GM12872 (cell line): ENCODE measurements at regions not wholly inside any gene's neighbourhood (a gene's known extent, or its start where the extent isn't known, plus 50 kb on each side); places are given as distances from the start of the nearest gene placed in this dataset.

Experiments
- TF ChIP-seq, protein P1 (sequence below): IDR thresholded peaks from 3 replicates; pipeline ENCODE4 v1.5.1; 2011; ENCODE audit warnings: low read depth, mild to moderate bottlenecking, low read length, moderate library complexity; ENCODE audit not compliant: insufficient read depth

DNA sequence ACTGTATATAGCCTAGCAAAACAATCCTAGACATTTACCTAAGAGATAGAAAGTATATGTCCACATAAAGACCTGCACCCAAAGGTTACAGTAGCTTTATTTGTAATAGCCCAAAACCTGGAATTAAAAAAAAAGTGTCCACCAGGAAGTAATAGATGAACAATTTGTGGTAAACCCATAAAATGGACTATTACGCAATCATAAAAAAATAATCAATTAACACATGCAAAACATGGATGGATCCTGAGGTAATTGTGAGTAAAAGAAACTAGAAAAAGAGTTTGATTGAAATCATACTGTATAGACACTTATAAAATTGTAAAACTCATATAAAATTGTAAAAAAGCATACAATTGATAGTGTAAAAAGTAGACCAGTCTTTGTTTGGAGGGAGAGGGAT is 673.0 kb upstream of the ZNF804A start:
- TF ChIP-seq, protein P1, sequence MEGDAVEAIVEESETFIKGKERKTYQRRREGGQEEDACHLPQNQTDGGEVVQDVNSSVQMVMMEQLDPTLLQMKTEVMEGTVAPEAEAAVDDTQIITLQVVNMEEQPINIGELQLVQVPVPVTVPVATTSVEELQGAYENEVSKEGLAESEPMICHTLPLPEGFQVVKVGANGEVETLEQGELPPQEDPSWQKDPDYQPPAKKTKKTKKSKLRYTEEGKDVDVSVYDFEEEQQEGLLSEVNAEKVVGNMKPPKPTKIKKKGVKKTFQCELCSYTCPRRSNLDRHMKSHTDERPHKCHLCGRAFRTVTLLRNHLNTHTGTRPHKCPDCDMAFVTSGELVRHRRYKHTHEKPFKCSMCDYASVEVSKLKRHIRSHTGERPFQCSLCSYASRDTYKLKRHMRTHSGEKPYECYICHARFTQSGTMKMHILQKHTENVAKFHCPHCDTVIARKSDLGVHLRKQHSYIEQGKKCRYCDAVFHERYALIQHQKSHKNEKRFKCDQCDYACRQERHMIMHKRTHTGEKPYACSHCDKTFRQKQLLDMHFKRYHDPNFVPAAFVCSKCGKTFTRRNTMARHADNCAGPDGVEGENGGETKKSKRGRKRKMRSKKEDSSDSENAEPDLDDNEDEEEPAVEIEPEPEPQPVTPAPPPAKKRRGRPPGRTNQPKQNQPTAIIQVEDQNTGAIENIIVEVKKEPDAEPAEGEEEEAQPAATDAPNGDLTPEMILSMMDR: no peak

GRCh38 chr2:183926433-183926832 is 671.9 kb upstream of the ZNF804A start:
- TF ChIP-seq, protein P1: no peak

DNA sequence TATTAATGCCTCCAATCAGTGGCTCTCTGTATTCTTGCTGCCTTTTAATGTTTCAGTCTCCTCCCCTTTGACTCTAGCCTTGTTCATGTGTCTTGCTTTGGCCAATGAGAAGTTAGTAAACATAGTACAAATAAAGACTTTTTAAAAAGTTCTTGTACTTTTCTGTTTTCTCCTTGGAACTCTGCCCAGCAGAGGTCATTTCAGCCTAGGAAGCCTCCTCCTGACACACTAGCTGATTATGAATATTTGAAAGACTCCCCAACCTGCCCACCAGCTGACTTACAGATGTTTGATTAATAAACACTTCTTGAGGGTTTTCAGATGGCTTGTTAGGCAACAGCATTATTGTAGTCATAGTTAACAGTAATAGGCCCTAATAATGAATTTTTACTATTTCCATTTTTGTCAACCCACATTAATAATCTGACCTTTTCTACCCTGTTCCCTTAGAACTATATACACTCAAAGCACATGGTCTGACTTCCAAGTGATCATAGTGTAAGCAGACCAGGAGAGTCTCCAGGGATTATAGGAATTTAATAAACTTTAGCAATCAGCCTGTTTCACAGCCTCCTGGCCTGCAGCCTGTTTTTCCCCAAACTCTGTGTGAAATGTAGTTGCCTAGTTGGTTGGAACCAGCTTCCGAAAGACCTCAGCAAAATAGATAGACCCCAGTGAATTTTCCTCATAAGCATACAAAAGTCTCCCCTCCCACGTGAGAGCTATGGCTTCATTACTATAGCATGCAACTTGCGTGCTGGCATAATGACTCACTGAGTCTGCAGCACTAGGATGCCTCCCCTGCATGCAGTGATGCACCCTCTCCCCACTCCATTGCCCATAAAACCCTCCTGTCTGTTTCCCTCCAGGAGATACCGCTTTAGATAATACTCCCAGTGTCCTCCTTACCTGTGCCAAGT is 670.7 kb upstream of the ZNF804A start:
- TF ChIP-seq, protein P1: no peak

- TF ChIP-seq, protein P1: no peak
Measured at GRCh38 chr2:183935005-183935404, 663.3 kb upstream of the ZNF804A start.

DNA sequence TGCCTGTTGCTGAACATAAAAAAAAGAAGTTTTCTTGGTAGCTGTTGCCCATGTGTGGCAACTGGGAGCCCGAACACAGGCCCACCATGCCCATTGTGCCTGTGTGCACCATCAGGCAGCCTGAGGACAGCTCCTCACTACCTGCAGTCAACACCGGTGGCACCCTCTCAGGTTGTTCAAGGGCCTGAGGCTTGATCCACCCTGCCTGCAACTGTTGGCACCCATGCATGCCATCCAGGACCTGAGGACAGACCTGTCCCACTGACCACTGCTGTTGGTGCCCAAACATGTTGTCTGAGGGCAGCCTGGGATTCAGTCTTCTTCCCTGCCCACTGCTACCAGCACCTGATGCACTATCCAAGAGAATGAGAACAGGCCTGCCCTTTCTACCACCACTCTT is 661.1 kb upstream of the ZNF804A start:
- TF ChIP-seq, protein P1: no peak

- TF ChIP-seq, protein P1: no peak
Measured at GRCh38 chr2:183946193-183946592, 652.1 kb upstream of the ZNF804A start.

- TF ChIP-seq, protein P1: no peak
Measured at GRCh38 chr2:183948861-183949260, 649.5 kb upstream of the ZNF804A start.
